ENCODE measurements at regions not wholly inside any gene's neighbourhood (a gene's known extent, or its start where the extent isn't known, plus 50 kb on each side); places are given as distances from the start of the nearest gene placed in this dataset.

DNA sequence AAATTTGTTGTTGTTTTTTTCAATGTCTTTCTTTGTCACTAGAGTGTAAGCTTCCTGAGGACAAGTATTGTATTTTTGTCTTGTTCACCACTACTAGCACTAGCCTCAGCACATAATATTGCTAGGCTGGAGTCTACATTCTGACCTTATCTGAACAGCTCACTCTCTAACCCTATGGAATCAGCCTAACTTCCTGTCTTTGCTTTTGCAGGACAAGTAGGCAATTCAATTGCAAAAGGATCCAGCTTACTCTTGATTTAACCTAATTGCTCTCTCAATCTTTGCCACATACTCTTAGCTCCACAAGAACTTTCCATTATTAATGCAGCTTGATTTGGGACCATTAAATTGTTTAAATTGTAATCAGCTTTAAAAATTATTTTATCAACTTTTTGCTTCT, 308.5 kb downstream of the MAN2A1 start:
- no peak overlapping the region for H3K4me3 ChIP-seq (ENCODE audit: insufficient read depth, low read depth, low read length)
- in situ Hi-C loops (cut with MboI; ENCODE audit: low sequenced_read_pairs), result no loop called here
- no peak overlapping the region for H2AK9ac ChIP-seq (replicated peaks; ENCODE audit: low read depth, low read length, poor library complexity)
- no peak overlapping the region for H2BK20ac ChIP-seq (ENCODE audit: low read depth, low read length)
- no peak overlapping the region for H2BK15ac ChIP-seq (ENCODE audit: low read depth, low read length)
- H4K20me1 ChIP-seq (ENCODE audit: insufficient read depth, low read length), result no peaks in the 10 kb centered on the region
- no peak overlapping the region for H3K4me2 ChIP-seq (ENCODE audit: low read depth, low read length)
- ATAC-seq (ENCODE audit: low read depth) (no peak), DNase-seq (no peak)
- H3K23ac ChIP-seq (ENCODE audit: low read depth, low read length), result no peak overlapping the region
- H3K27me3 ChIP-seq (ENCODE audit: control insufficient read depth, insufficient read depth, low read length), result no peaks in the 10 kb centered on the region
- H3K18ac ChIP-seq (ENCODE audit: low read depth, low read length), result no peak overlapping the region
- no peak overlapping the region for H3K27ac ChIP-seq (ENCODE audit: insufficient read depth, low read length)
- no peak overlapping the region for H2AK5ac ChIP-seq (ENCODE audit: low read depth, low read length)
- no TSS peak for BruUV-seq (replicated peaks)
- no peak overlapping the region for H3K9ac ChIP-seq (ENCODE audit: low read depth, low read length)
- H2AFZ ChIP-seq (replicated peaks; ENCODE audit: low read length, poor library complexity), result no peak overlapping the region
- H4K91ac ChIP-seq (ENCODE audit: insufficient read depth, low read depth, low read length), result no peak overlapping the region
- dilution Hi-C loops (cut with HindIII; ENCODE audit: low sequenced_read_pairs, unreplicated experiment), result no loop called here
- TF ChIP-seq RAD21 (IDR thresholded peaks at IDR 0.05; ENCODE audit: low read length) (no peak), MXI1 (IDR thresholded peaks at IDR 0.05; ENCODE audit: borderline replicate concordance, low read depth, low read length) (no peak), RFX5 (IDR thresholded peaks at IDR 0.05; ENCODE audit: low read depth, low read length) (no peak), CEBPB (IDR thresholded peaks at IDR 0.05; ENCODE audit: low read depth, low read length) (no peak), MAFK (IDR thresholded peaks at IDR 0.05; ENCODE audit: low read depth, low read length) (no peak), NFE2L2 (IDR thresholded peaks at IDR 0.05; ENCODE audit: low read depth, low read length) (no peak)
- TF ChIP-seq, protein P1, sequence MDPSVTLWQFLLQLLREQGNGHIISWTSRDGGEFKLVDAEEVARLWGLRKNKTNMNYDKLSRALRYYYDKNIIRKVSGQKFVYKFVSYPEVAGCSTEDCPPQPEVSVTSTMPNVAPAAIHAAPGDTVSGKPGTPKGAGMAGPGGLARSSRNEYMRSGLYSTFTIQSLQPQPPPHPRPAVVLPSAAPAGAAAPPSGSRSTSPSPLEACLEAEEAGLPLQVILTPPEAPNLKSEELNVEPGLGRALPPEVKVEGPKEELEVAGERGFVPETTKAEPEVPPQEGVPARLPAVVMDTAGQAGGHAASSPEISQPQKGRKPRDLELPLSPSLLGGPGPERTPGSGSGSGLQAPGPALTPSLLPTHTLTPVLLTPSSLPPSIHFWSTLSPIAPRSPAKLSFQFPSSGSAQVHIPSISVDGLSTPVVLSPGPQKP (IDR thresholded peaks at IDR 0.05; ENCODE audit: borderline replicate concordance, low read depth, low read length), result no peak
- TF ChIP-seq, protein P2, sequence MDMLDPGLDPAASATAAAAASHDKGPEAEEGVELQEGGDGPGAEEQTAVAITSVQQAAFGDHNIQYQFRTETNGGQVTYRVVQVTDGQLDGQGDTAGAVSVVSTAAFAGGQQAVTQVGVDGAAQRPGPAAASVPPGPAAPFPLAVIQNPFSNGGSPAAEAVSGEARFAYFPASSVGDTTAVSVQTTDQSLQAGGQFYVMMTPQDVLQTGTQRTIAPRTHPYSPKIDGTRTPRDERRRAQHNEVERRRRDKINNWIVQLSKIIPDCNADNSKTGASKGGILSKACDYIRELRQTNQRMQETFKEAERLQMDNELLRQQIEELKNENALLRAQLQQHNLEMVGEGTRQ (IDR thresholded peaks at IDR 0.05; ENCODE audit: low read depth, low read length), result no peak
- H3K36me3 ChIP-seq (ENCODE audit: control insufficient read depth, insufficient read depth, low read length), result no peaks in the 10 kb centered on the region
- no peaks in the 10 kb centered on the region for H3K4me1 ChIP-seq (ENCODE audit: control insufficient read depth, insufficient read depth, low read length)
- H3K14ac ChIP-seq (replicated peaks; ENCODE audit: low read depth, low read length), result no peak overlapping the region
- intact Hi-C loops (cut with micrococcal nuclease), result no loop called here
- no peaks in the 10 kb centered on the region for H3K9me1 ChIP-seq (ENCODE audit: insufficient read depth, low read length)
- no peak overlapping the region for H3K56ac ChIP-seq (ENCODE audit: extremely low read depth, insufficient read depth, low read length)
- no peak overlapping the region for H4K8ac ChIP-seq (ENCODE audit: low read depth in 2 of 2, low read length in 2 of 2)
- H4K5ac ChIP-seq (ENCODE audit: low read depth, low read length), result no peak overlapping the region
- ChIA-PET CTCF (no interaction called here), POLR2A (ENCODE audit: unreplicated experiment) (no interaction called here)
- no peaks in the 10 kb centered on the region for H3K79me1 ChIP-seq (ENCODE audit: low read depth in 1 of 2, low read length in 2 of 2)
- no peak overlapping the region for H2BK5ac ChIP-seq (ENCODE audit: low read depth, low read length, poor library complexity, severe bottlenecking)
- no peaks in the 10 kb centered on the region for H3K9me3 ChIP-seq (ENCODE audit: control insufficient read depth, insufficient read depth, low read length)
- no peak overlapping the region for H2BK120ac ChIP-seq (ENCODE audit: low read depth, low read length)
- no peak overlapping the region for H3K4ac ChIP-seq (ENCODE audit: low read depth, low read length)

Measured in IMR-90 (cell line).